Activated CD4-positive, alpha-beta T cell treated with anti-CD3 and anti-CD28 coated beads, Interleukin-2, amount 10 ng/mL, durations not matched to agents 24 days and 14 days (primary cell): ENCODE measurements at regions not wholly inside any gene's neighbourhood (a gene's known extent, or its start where the extent isn't known, plus 50 kb on each side); places are given as distances from the start of the nearest gene placed in this dataset.
"Not testable (repeated sequence)": the region's sequence is repeated elsewhere in the genome, so short reads cannot be mapped to it uniquely, and the experiment has no call there.

Experiments used
- DNase-seq: peaks from one replicate; pipeline ENCODE4 v3.0.0; 2022
- H3K27ac Mint-ChIP-seq: one replicate; pipeline ENCODE4 v1.8.0; 2022; ENCODE audit warnings: mild to moderate bottlenecking, mixed read lengths
- H3K27me3 Mint-ChIP-seq: one replicate; pipeline ENCODE4 v1.8.0; 2022; ENCODE audit warnings: mixed read lengths
- H3K36me3 Mint-ChIP-seq: one replicate; pipeline ENCODE4 v1.8.0; 2022; ENCODE audit warnings: low read depth, mild to moderate bottlenecking, mixed read lengths
- H3K4me1 Mint-ChIP-seq: one replicate; pipeline ENCODE4 v1.8.0; 2021; ENCODE audit warnings: mixed read lengths
- H3K4me3 Mint-ChIP-seq: one replicate; pipeline ENCODE4 v1.8.0; 2022; ENCODE audit warnings: mild to moderate bottlenecking, moderate library complexity, mixed read lengths
- H3K9me3 Mint-ChIP-seq: one replicate; pipeline ENCODE4 v1.8.0; 2021; ENCODE audit warnings: mixed read lengths
- intact Hi-C: fragments of 100-400 bp; cut with micrococcal nuclease; formaldehyde crosslinking; loops from one replicate; pipeline ENCODE4 v1.15.1; 2023

DNA sequence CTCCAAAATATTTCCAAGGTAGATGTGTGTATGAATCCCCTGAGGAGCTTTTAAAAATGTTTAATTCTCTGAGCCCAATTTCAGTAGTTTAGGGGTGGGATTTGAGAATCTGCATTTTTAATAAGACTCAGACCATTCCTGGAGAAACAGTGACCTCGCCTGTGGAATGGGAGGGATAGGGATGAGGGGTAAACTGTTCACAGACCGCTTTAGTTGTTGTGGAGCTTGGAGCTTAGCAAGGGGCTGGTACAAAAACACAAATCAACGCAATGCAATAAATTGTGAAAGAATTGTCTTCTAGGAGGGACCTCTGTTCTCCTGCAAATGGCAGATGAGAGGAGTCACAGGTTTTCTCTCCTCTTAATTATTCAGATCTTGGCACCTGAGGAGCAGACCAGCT is 239.3 kb upstream of the SULF2 start:
- H3K27ac Mint-ChIP-seq = no peak overlapping the region
- DNase-seq = no peak
- H3K4me3 Mint-ChIP-seq = no peak overlapping the region
- H3K4me1 Mint-ChIP-seq = no peaks in the 10 kb centered on the region
- no peaks in the 10 kb centered on the region for H3K9me3 Mint-ChIP-seq
- peaks cover 6% of the 10 kb centered on the region for H3K27me3 Mint-ChIP-seq
- intact Hi-C loops = no loop called here
- no peaks in the 10 kb centered on the region for H3K36me3 Mint-ChIP-seq

DNA sequence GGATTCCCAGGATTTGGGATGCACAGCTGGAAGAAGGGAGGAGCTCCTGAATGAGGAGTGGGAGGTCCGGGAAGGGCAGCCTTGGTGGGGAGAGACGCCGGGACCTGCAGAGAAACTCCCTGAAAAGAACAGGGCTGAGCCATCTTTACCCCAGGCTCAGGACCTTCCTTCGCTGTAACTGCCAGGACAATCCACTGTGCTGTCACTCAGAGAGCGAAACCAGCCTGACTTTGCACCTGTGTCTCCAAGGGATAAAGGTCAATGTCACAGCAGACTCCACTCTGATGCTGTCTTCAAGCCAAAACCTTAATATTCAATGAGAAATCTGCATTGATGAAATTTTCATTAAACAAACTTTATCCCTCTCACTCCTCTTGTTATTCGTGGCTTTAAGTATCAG is 235.4 kb upstream of the SULF2 start:
- H3K36me3 Mint-ChIP-seq, H3K9me3 Mint-ChIP-seq, intact Hi-C loops, H3K27ac Mint-ChIP-seq, H3K27me3 Mint-ChIP-seq, H3K4me3 Mint-ChIP-seq, DNase-seq, H3K4me1 Mint-ChIP-seq: not testable (repeated sequence)

DNA sequence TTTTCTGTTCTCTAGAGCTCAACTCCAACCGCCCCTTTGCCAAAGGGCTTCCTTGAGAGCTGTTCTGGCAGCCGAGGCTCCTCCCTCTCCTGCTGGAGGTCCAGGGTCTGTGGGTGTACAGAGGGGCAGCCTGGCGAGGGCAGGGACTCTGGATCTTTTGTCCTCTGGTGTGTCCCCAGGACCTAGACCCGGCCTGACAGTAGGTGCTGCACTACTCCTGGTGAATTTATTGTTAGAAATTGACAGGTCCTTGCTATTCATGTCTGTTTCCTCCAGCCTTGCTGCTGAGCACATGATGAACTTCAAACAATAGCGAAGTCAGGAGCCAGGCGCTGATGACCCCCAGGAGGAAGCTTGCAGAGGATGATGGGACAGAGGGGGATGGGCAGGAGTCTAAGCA is 234.7 kb upstream of the SULF2 start:
- no peak for DNase-seq
- Mint-ChIP-seq H3K27me3 (peaks cover 2% of the 10 kb centered on the region), H3K4me1 (no peaks in the 10 kb centered on the region), H3K27ac (no peak overlapping the region), H3K36me3 (no peaks in the 10 kb centered on the region), H3K9me3 (no peaks in the 10 kb centered on the region), H3K4me3 (no peak overlapping the region)
- intact Hi-C loops = no loop called here

DNA sequence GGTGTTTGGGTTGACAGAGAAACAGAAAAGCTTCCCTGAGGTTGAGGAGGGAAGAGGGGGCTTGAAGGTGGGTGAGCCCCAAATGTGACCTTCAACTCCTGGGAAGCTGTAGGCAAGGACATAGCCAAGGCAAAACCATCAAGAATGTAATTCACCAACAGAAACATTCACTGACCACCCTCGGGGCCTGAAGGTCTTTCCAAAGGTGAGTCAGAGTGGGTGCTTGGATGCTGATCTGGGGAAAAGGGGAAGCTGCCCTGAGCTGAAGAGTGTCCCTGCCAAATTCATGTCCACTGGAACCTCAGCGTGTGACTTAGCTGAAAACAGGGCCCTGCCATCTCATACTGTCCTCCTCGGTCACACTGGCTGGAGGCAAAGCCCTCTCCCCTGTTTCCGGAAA is 234.2 kb upstream of the SULF2 start:
- Mint-ChIP-seq H3K4me1 (no peaks in the 10 kb centered on the region), H3K27me3 (no peaks in the 10 kb centered on the region), H3K4me3 (no peak overlapping the region), H3K36me3 (no peaks in the 10 kb centered on the region), H3K9me3 (no peaks in the 10 kb centered on the region), H3K27ac (no peak overlapping the region)
- intact Hi-C loops = no loop called here
- no peak for DNase-seq

DNA sequence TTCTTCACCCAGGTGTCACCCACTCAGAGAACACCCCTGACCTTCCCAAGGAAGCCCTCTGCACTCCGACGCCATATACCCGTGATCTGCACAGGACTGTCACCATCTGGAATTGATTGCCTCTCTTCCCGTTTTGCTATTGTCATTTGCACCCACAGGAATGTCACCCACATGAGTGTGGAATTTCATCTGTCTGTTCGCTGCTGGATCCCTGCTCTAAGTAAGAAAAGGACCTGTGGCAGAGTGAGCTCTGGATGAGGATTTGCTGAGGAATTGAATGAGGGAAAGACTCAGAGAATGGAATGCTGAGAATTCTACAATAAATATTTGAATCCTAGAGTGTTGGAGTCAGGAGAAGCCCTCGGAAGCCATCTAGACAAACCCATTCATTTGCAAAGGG is 233.6 kb upstream of the SULF2 start:
- DNase-seq, H3K36me3 Mint-ChIP-seq, H3K4me3 Mint-ChIP-seq, H3K9me3 Mint-ChIP-seq, H3K27ac Mint-ChIP-seq, H3K4me1 Mint-ChIP-seq, intact Hi-C loops, H3K27me3 Mint-ChIP-seq: not testable (repeated sequence)

DNA sequence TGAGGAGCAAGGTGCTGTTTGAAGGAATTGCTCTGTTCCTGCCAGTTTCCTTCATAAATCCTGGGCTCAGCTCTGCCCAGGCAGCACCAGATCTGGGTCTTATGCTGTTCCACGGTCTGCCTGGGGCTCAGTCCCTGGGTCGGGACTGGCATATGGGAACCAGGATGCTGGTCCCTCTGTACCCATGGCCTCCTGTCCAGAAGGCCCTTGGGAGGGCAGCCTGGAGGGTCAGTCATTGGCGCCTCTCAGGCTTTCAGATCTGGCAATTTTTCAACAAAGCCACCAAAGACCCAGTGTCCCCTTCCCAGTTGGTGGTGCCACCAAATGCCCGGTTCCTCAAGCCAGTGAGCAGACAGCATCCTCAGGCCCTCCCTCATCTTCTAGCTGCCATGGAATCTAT is 232.7 kb upstream of the SULF2 start:
- H3K36me3 Mint-ChIP-seq = no peaks in the 10 kb centered on the region
- H3K4me1 Mint-ChIP-seq = no peaks in the 10 kb centered on the region
- peaks cover 4% of the 10 kb centered on the region for H3K9me3 Mint-ChIP-seq
- no peak for DNase-seq
- H3K27ac Mint-ChIP-seq = no peak overlapping the region
- H3K4me3 Mint-ChIP-seq = no peak overlapping the region
- H3K27me3 Mint-ChIP-seq = no peaks in the 10 kb centered on the region
- intact Hi-C loops = no loop called here

DNA sequence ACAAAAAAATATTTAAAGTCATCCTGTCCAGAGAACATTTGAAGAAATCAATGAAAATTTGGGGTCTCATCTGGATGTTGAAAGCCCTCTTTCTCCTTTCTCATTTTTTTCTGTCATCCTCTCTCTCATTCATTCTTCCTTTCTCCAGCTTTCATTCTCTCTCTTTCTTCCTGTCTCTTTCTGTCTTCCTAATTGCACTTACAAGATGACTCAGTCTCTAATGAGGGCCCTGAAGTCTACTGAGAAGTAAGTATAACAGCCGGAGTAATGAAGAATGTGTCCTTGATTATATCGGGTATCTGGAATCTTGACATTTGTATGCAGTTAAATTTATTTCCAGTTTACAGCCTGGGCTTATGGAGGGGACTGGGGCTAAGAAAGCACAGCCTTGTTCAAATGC is 232.2 kb upstream of the SULF2 start:
- no peak for DNase-seq
- intact Hi-C loops = no loop called here
- no peaks in the 10 kb centered on the region for H3K36me3 Mint-ChIP-seq
- H3K27ac Mint-ChIP-seq = no peak overlapping the region
- H3K9me3 Mint-ChIP-seq = peaks cover 7% of the 10 kb centered on the region
- H3K4me3 Mint-ChIP-seq = no peak overlapping the region
- H3K4me1 Mint-ChIP-seq = no peaks in the 10 kb centered on the region
- H3K27me3 Mint-ChIP-seq = no peaks in the 10 kb centered on the region

DNA sequence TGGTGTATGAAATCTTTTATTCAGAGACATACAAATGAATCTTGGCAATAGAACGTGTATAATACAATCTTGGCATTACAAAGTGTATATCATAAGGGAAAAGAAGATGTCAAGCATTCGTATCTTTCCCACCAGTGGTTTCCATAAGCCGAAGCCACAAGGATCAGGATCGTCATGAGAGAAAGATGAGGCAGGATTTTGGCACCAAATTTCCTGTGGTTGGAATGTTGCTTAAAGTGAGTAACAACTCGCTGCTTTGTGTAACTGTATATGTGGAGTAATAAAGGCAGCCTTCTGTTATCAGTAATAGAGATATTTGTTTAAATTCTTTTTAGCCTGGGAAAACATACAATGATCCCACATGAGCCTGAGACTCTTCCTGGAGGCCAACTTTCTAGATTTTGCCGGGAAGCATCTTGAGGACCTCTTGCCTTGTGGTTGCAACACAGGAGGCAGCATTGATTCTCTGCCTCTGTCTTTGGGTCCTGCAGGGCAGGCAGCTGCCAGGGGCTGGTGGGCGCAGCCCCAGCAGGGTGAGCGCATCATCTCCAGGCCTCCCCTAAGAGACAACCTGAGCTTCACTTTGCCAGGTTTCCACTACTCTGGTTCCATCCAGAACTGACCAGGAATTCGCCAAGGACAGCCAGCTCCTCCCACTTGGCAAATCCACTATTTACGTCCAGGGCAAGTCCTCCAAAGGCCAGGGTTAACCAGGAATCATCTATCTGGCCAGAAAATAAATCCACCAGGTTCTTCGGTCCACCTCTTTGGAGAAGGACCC is 230.9 kb upstream of the SULF2 start:
- Mint-ChIP-seq H3K36me3 (no peaks in the 10 kb centered on the region), H3K27me3 (no peaks in the 10 kb centered on the region), H3K9me3 (peaks cover 10% of the 10 kb centered on the region), H3K27ac (no peak overlapping the region), H3K4me1 (no peaks in the 10 kb centered on the region), H3K4me3 (no peak overlapping the region)
- intact Hi-C loops = no loop called here
- DNase-seq = no peak

DNA sequence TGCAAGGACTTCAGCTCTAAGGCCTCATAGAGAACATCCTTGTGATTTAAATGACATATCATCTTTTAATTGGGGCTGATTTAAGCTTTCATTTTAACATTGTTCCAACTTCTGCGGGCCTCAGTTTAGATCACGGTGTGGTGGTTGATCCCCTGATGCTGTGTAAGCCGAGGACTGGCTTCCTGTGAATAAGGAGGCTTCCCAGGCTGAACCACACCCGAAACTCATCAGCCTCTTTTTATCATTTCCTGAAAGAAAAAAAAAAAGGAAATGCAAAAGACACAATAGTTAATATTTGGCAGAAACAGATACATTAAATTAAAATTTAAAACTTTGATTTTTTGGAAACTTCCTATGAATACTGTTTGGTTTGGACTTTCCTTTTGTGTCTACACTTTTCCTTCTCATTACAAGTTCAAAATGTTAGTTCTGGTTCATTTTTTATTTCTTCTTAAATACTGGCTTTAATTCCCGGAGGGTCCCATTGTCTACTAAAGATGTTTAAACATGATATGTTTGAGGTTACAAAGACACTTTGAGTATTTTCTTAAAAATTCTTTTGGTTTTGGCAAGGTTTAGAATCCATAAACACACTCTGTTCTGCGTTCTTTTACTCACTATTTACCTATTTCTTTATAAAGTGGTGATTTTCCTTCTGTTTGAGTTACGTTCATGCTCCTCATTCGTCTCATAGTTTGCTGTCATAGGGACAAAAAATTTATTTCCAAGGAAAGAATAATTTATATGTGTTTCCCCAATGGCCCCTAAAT is 230.0 kb upstream of the SULF2 start:
- no peak for DNase-seq
- Mint-ChIP-seq H3K27ac (no peak overlapping the region), H3K4me3 (no peak overlapping the region), H3K36me3 (no peaks in the 10 kb centered on the region), H3K4me1 (no peaks in the 10 kb centered on the region), H3K27me3 (no peaks in the 10 kb centered on the region), H3K9me3 (peaks cover 10% of the 10 kb centered on the region)
- intact Hi-C loops = no loop called here

DNA sequence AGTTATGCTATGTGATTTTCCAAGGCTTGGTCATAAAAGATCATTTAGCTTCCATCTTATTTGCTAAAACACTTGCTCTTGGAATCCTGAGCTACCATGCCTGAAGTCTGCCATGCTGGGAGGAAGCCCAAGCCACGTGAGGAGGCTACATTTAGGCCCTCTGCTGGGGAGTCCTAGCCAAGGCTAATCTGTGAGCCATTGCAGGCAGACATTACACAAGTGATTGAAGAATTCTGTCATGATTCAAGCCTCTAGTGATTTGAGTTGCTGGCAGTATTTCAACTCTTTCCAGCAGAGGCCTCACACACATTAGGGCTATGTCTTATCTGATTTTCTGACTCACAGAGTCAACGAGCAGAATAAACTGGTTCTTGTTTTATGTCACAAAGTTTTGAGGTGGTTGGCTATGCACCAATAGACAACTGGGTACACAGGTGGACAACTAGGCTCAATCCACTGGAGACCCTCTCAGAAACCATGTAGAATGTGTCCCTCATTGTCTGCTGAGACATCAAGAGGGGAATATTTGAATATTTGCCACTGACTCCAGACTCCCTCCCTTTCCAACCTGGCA is 227.2 kb upstream of the SULF2 start:
- H3K4me1 Mint-ChIP-seq = no peaks in the 10 kb centered on the region
- intact Hi-C loops = no loop called here
- H3K36me3 Mint-ChIP-seq = no peaks in the 10 kb centered on the region
- H3K27me3 Mint-ChIP-seq = no peaks in the 10 kb centered on the region
- H3K9me3 Mint-ChIP-seq = peaks cover 12% of the 10 kb centered on the region
- no peak for DNase-seq
- no peak overlapping the region for H3K4me3 Mint-ChIP-seq
- no peak overlapping the region for H3K27ac Mint-ChIP-seq

DNA sequence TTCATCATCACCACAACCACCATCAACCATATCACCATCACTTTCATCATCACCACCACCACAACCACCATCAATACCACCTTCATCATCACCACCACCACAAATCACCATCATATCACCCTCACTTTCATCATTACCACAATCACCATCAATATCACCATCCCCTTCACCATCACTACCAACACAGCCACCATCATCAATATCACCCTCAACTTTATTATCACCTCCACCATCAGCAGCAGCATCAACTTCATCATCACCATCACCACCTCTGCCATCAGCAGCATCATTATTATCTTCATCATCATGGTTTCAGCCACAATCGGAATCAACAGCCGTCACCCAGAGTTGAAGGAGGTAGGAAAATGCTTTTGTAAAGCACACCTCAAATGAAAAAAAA is 225.7 kb upstream of the SULF2 start:
- DNase-seq = no peak
- intact Hi-C loops = no loop called here
- H3K4me1 Mint-ChIP-seq = no peaks in the 10 kb centered on the region
- H3K4me3 Mint-ChIP-seq = no peak overlapping the region
- peaks cover 4% of the 10 kb centered on the region for H3K27me3 Mint-ChIP-seq
- H3K36me3 Mint-ChIP-seq = no peaks in the 10 kb centered on the region
- H3K9me3 Mint-ChIP-seq = peaks cover 14% of the 10 kb centered on the region
- H3K27ac Mint-ChIP-seq = no peak overlapping the region

DNA sequence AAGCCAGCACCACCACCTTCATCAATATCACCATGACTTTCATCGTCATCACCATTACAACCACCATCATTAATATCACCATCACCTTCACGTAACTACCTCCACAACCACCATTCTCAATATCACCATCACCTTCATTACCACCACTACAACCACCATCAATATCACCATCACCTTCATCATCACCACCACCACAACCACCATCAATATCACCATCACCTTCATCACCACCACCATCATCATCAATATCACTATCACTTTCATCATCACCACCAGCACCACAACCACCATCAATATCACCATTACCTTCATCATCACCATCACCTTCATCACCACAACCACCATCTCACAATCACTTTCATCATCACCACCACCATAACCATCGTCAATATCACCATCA is 225.3 kb upstream of the SULF2 start:
- Mint-ChIP-seq H3K4me3 (no peak overlapping the region), H3K36me3 (no peaks in the 10 kb centered on the region), H3K27ac (no peak overlapping the region), H3K4me1 (no peaks in the 10 kb centered on the region), H3K27me3 (peaks cover 4% of the 10 kb centered on the region), H3K9me3 (peaks cover 14% of the 10 kb centered on the region)
- intact Hi-C loops = no loop called here
- no peak for DNase-seq

DNA sequence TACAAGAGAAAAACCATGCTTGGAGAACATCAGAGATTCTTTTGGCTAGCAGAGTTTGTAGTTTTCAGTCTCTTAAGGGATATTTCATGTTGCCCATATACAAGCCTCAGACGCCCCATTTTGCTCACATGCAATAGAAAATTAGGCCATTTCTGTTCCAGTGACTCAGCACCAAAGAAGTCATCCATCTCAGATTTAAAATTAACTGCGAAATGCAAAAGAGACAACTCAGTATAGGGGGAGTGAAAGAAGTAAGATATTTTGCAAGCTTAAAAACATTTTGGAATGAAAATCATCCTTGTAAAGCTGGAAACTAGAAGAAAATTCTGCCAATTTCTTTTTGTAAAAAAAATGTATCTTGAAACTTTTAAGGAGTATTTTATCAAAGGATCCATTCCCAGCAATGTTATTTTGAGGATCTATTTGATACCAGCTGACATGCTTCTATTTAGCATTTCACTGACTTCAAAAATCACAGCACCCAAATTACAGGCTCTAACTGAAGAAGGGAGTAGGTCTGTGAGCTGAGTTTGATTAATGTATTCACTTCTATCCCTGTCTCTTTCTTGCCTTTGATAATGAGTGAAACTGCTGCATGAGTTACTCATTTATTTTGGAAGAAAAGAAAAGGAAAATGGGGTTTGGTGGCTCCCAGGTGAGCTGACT is 223.7 kb upstream of the SULF2 start:
- no peak overlapping the region for H3K4me3 Mint-ChIP-seq

DNA sequence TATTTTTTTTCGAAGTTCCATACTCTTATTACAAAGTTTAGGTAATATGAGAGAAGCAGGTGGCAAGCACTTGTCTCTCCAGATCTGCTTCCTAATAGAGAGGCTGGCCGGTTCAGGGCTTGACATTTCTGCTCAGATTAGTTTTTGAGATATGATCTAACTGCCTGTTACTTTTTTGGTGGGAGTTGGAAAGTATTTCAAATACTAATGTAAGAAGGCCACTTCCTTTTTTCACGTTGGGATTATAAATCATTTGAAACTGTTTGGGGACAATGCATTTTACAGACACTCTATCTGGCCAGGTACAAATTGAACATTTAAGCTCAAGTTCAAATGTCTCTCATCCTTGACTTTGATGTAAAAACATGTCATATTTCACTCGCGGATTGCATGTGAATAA is 222.1 kb upstream of the SULF2 start:
- intact Hi-C loops = no loop called here
- Mint-ChIP-seq H3K9me3 (peaks cover 7% of the 10 kb centered on the region), H3K4me1 (no peaks in the 10 kb centered on the region), H3K36me3 (no peaks in the 10 kb centered on the region), H3K27ac (no peak overlapping the region), H3K4me3 (no peak overlapping the region), H3K27me3 (peaks cover 4% of the 10 kb centered on the region)
- DNase-seq = no peak

More for the DNA sequence above, 223.7 kb upstream of the SULF2 start:
- Mint-ChIP-seq H3K9me3 (peaks cover 14% of the 10 kb centered on the region), H3K4me1 (no peaks in the 10 kb centered on the region), H3K36me3 (no peaks in the 10 kb centered on the region), H3K27me3 (peaks cover 4% of the 10 kb centered on the region), H3K27ac (no peak overlapping the region)
- intact Hi-C loops = no loop called here
- DNase-seq = no peak
